CD14-positive monocyte (primary cell): ENCODE measurements at regions not wholly inside any gene's neighbourhood (a gene's known extent, or its start where the extent isn't known, plus 50 kb on each side); places are given as distances from the start of the nearest gene placed in this dataset.

Source experiments
- DNase-seq, 3 donors: peaks; one replicate each; pipeline ENCODE4 v3.0.0-alpha.2; 2011 to 2022
- H2AFZ ChIP-seq: 2 replicates; pipeline ENCODE4 v1.6.0; 2012; ENCODE audit warnings: mild to moderate bottlenecking, low read depth, low read length, inconsistent platforms; ENCODE audit not compliant: insufficient read depth, poor library complexity, severe bottlenecking
- H3K27ac ChIP-seq, 2 donors: 1 replicate in 1 of 2; 2 replicates in 1 of 2; pipeline ENCODE4 v1.5.1; 2012 to 2013; ENCODE audit warnings: low read length in 2 of 2, control low read depth in 1 of 2, inconsistent platforms in 1 of 2, low read depth in 1 of 2, mild to moderate bottlenecking in 1 of 2
- H3K27me3 ChIP-seq, 2 donors: one replicate each; pipeline versions ENCODE4 v1.6.0 to v1.6.1; 2011 to 2013; ENCODE audit warnings: low read length in 2 of 2; ENCODE audit not compliant: control insufficient read depth in 2 of 2, insufficient read depth in 2 of 2
- H3K36me3 ChIP-seq, 2 donors: replicated peaks in 1 of 2; 1 replicate in 1 of 2; 2 replicates in 1 of 2; pipeline versions ENCODE4 v1.5.1 to v1.6.1; 2012 to 2013; ENCODE audit warnings: low read length in 2 of 2, control low read depth in 1 of 2, inconsistent platforms in 1 of 2, mild to moderate bottlenecking in 1 of 2; ENCODE audit not compliant: insufficient read depth in 2 of 2, control insufficient read depth in 1 of 2
- H3K4me1 ChIP-seq, 2 donors: 1 replicate in 1 of 2; 2 replicates in 1 of 2; pipeline versions ENCODE4 v1.5.1 to v1.6.1; 2012 to 2013; ENCODE audit warnings: low read length in 2 of 2, control low read depth in 1 of 2, inconsistent platforms in 1 of 2, mild to moderate bottlenecking in 1 of 2, moderate library complexity in 1 of 2; ENCODE audit not compliant: insufficient read depth in 2 of 2, control insufficient read depth in 1 of 2
- H3K4me2 ChIP-seq: replicated peaks from 2 replicates; pipeline ENCODE3; 2012; ENCODE audit warnings: low read length, moderate library complexity, mild to moderate bottlenecking; ENCODE audit not compliant: poor library complexity, severe bottlenecking; ENCODE audit errors: extremely low read depth
- H3K4me3 ChIP-seq, 3 experiments: fragments of 200-600 bp in 1 of 3; sonication (generic) in 1 of 3; replicated peaks in 1 of 3; 1 replicate in 2 of 3; 2 replicates in 1 of 3; pipeline ENCODE4 v1.5.1; 2011 to 2013; ENCODE audit warnings: low read length in 3 of 3, mild to moderate bottlenecking in 3 of 3, control low read depth in 2 of 3, low read depth in 2 of 3, inconsistent platforms in 1 of 3, moderate library complexity in 1 of 3
- H3K79me2 ChIP-seq: 2 replicates; pipeline ENCODE4 v1.6.0; 2012; ENCODE audit warnings: mild to moderate bottlenecking, control low read depth, inconsistent platforms, low read length, moderate library complexity; ENCODE audit not compliant: insufficient read depth
- H3K9ac ChIP-seq: 2 replicates; pipeline ENCODE4 v1.6.0; 2017; ENCODE audit warnings: low read length, mild to moderate bottlenecking; ENCODE audit not compliant: insufficient read depth, poor library complexity, severe bottlenecking
- H3K9me3 ChIP-seq, 2 donors: replicated peaks in 1 of 2; 1 replicate in 1 of 2; 2 replicates in 1 of 2; pipeline versions ENCODE4 v1.5.1 to v1.6.1; 2012 to 2013; ENCODE audit warnings: low read length in 2 of 2, control low read depth in 1 of 2; ENCODE audit not compliant: control insufficient read depth in 1 of 2, insufficient read depth in 1 of 2
- H4K20me1 ChIP-seq: 2 replicates; pipeline ENCODE4 v1.6.0; 2012; ENCODE audit warnings: mild to moderate bottlenecking, low read length, control low read depth, moderate library complexity; ENCODE audit not compliant: insufficient read depth
- H3K27ac Mint-ChIP-seq, 7 donors: one replicate each; pipeline ENCODE4 v1.8.0; 2020; ENCODE audit warnings: mild to moderate bottlenecking in 7 of 7, mixed read lengths in 7 of 7, moderate library complexity in 6 of 7, inconsistent platforms in 2 of 7
- H3K27me3 Mint-ChIP-seq, 3 donors: one replicate each; pipeline ENCODE4 v1.8.0; 2021 to 2022; ENCODE audit warnings: low read depth in 3 of 3, mild to moderate bottlenecking in 3 of 3, mixed read lengths in 3 of 3, moderate library complexity in 3 of 3, inconsistent platforms in 1 of 3
- H3K36me3 Mint-ChIP-seq, 2 donors: one replicate each; pipeline ENCODE4 v1.8.0; 2020; ENCODE audit warnings: mixed read lengths in 2 of 2, inconsistent platforms in 1 of 2, mild to moderate bottlenecking in 1 of 2
- H3K4me1 Mint-ChIP-seq: one replicate; pipeline ENCODE4 v1.8.0; 2020; ENCODE audit warnings: mild to moderate bottlenecking, mixed read lengths
- H3K4me3 Mint-ChIP-seq, 2 donors: one replicate each; pipeline ENCODE4 v1.8.0; 2020; ENCODE audit warnings: mild to moderate bottlenecking in 2 of 2, mixed read lengths in 2 of 2, moderate library complexity in 1 of 2
- H3K9me3 Mint-ChIP-seq, 7 donors: one replicate each; pipeline ENCODE4 v1.8.0; 2020 to 2022; ENCODE audit warnings: mixed read lengths in 7 of 7, mild to moderate bottlenecking in 6 of 7, moderate library complexity in 6 of 7, inconsistent platforms in 2 of 7
- CTCF ChIP-seq: fragments of 200-600 bp; IDR thresholded peaks from one replicate; pipeline ENCODE4 v1.8.0; 2022; ENCODE audit warnings: antibody characterized with exemption, mild to moderate bottlenecking
- WGBS: methylation state at CpG from one replicate; pipeline ENCODE4 v1.1.5; 2013; ENCODE audit warnings: missing lambda C conversion rate; ENCODE audit not compliant: insufficient coverage; 5-methylcytosine and 5-hydroxymethylcytosine counted together
- intact Hi-C, 2 donors: fragments of 100-400 bp; cut with micrococcal nuclease; formaldehyde crosslinking; loops; one replicate each; pipeline versions ENCODE4 v1.15.0 to v1.15.1; 2023

GRCh38 chr10:128221807-128222206 lies 95.6 kb upstream of the MKI67 start:
- peak overlapping the region in 1 of 2 donors; percentile 76 for H3K4me3 Mint-ChIP-seq
- Histone ChIP-seq H3K4me3 (no peak overlapping the region), H3K4me2 (no peak overlapping the region), H3K9me3 (no peaks in the 10 kb centered on the region), H3K27me3 (no peaks in the 10 kb centered on the region), H3K79me2 (no peaks in the 10 kb centered on the region), H3K4me1 (peaks cover 13 to 15% of the 10 kb centered on the region in 2 donors), H2AFZ (no peak overlapping the region), H4K20me1 (no peaks in the 10 kb centered on the region), H3K36me3 (no peaks in the 10 kb centered on the region), H3K27ac (no peak overlapping the region), H3K9ac (no peak overlapping the region)
- H3K9me3 Mint-ChIP-seq = peaks cover 0 to 9% (median 3%) of the 10 kb centered on the region in 7 donors
- H3K27me3 Mint-ChIP-seq = peaks cover 2 to 6% (median 6%) of the 10 kb centered on the region in 3 donors
- 94% methylated on average over 5 of the region's 9 CpGs for WGBS
- no peak for DNase-seq
- peaks cover 17% of the 10 kb centered on the region for H3K4me1 Mint-ChIP-seq
- H3K36me3 Mint-ChIP-seq = no peaks in the 10 kb centered on the region
- no peak overlapping the region for H3K27ac Mint-ChIP-seq
- no peak for TF ChIP-seq CTCF
- intact Hi-C loops = no loop called here

GRCh38 chr10:128222332-128222849 lies 96.2 kb upstream of the MKI67 start:
- no peak overlapping the region for H2AFZ ChIP-seq
- intact Hi-C loops = no loop called here
- DNase-seq = no peak
- H3K4me2 ChIP-seq = no peak overlapping the region
- peaks cover 0 to 9% (median 3%) of the 10 kb centered on the region in 7 donors for H3K9me3 Mint-ChIP-seq
- no peak for TF ChIP-seq CTCF
- WGBS = 91% methylated on average over 5 of the region's 11 CpGs
- H3K27me3 Mint-ChIP-seq = peaks cover 1 to 4% (median 4%) of the 10 kb centered on the region in 3 donors
- no peaks in the 10 kb centered on the region for H3K9me3 ChIP-seq
- peaks cover 17% of the 10 kb centered on the region for H3K4me1 Mint-ChIP-seq
- no peaks in the 10 kb centered on the region for H3K36me3 ChIP-seq
- H3K27ac Mint-ChIP-seq = no peak overlapping the region
- H3K4me3 ChIP-seq = no peak overlapping the region
- H3K9ac ChIP-seq = no peak overlapping the region
- no peaks in the 10 kb centered on the region for H3K79me2 ChIP-seq
- no peaks in the 10 kb centered on the region for H4K20me1 ChIP-seq
- no peaks in the 10 kb centered on the region for H3K36me3 Mint-ChIP-seq
- no peaks in the 10 kb centered on the region for H3K27me3 ChIP-seq
- peaks cover 13 to 15% of the 10 kb centered on the region in 2 donors for H3K4me1 ChIP-seq
- no peak overlapping the region for H3K27ac ChIP-seq
- H3K4me3 Mint-ChIP-seq = no peak overlapping the region
